Motor neuron (in vitro differentiated cells): ENCODE measurements at regions not wholly inside any gene's neighbourhood (a gene's known extent, or its start where the extent isn't known, plus 50 kb on each side); places are given as distances from the start of the nearest gene placed in this dataset.

Experiments
- ATAC-seq, 8 experiments: fragments of 200-7000 bp; cut with Tn5 transposase; replicated peaks in 6 of 8; 2 replicates each; pipeline ENCODE4 v1.8.0; 2021; ENCODE audit warnings: mild to moderate bottlenecking in 8 of 8, moderate library complexity in 8 of 8
- H3K27ac ChIP-seq, 2 donors: fragments of 250-450 bp; sonication (Bioruptor Pico); 2 replicates each; pipeline ENCODE4 v1.9.0; 2021; ENCODE audit warnings: antibody characterized with exemption in 2 of 2, mild to moderate bottlenecking in 2 of 2, moderate library complexity in 1 of 2
- H3K4me1 ChIP-seq, 2 donors: fragments of 250-450 bp; sonication (Bioruptor Pico); replicated peaks in 1 of 2; 2 replicates each; pipeline ENCODE4 v1.6.1; 2021; ENCODE audit warnings: antibody characterized with exemption in 2 of 2, mild to moderate bottlenecking in 2 of 2, moderate library complexity in 1 of 2
- H3K4me3 ChIP-seq, 5 donors: fragments of 250-450 bp; sonication (Bioruptor Pico); 2 replicates each; pipeline ENCODE4 v1.9.0; 2021; ENCODE audit warnings: antibody characterized with exemption in 5 of 5, mild to moderate bottlenecking in 5 of 5, moderate library complexity in 4 of 5
- WGBS, 10 experiments: fragments of 450-650 bp; shearing (Covaris generic); methylation state at CpG; one replicate each; pipeline ENCODE4 v1.0.0; 2022; 5-methylcytosine and 5-hydroxymethylcytosine counted together
- in situ Hi-C, 9 experiments: fragments of 400-800 bp; cut with MboI; loops; one replicate each; pipeline ENCODE4 v1.15.0; 2021; ENCODE audit warnings: low sequenced_read_pairs in 9 of 9, low pct_unique_long_range_greater_than_20kb in 2 of 9; ENCODE audit not compliant: unreplicated experiment in 9 of 9

- no peak for ATAC-seq
- 0 to 100% (median 73%) methylated on average over 1 to 5 of the region's 5 CpGs; no CpG with 5 or more reads in 1 of the 10 experiments for WGBS, 10 experiments
- Histone ChIP-seq H3K4me1 (peaks cover 0 to 13% of the 10 kb centered on the region in 2 donors), H3K4me3 (no peak overlapping the region), H3K27ac (no peak overlapping the region)
- in situ Hi-C loops, result no loop called here
These were observed 836.0 kb downstream of the JRKL start for GRCh38 chr11:97225794-97226193.

DNA sequence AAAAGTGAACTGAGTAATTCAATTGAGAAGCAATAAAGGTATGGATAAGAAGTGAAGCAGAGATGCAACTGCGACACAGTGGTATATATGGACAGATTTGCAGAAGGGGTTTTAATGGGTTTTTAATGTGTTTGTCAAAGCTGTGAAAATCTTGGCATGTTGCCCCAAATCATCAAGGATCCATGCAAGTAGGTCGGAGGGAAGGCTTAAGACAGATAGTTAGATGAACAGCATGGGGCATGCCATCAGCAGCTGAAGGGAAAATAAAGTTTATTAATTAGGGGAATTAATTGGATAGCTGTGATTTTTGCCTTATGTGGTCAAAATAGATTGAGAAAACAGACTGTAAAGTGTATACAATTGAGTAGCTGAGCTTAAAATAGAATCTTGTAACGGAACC is 840.1 kb downstream of the JRKL start:
- no peak overlapping the region for H3K4me3 ChIP-seq
- WGBS, 10 experiments, result 0 to 93% (median 51%) methylated on average over 1 to 3 of the region's 3 CpGs
- no peak for ATAC-seq
- no peaks in the 10 kb centered on the region for H3K4me1 ChIP-seq
- H3K27ac ChIP-seq, result no peak overlapping the region
- in situ Hi-C loops, result no loop called here

DNA sequence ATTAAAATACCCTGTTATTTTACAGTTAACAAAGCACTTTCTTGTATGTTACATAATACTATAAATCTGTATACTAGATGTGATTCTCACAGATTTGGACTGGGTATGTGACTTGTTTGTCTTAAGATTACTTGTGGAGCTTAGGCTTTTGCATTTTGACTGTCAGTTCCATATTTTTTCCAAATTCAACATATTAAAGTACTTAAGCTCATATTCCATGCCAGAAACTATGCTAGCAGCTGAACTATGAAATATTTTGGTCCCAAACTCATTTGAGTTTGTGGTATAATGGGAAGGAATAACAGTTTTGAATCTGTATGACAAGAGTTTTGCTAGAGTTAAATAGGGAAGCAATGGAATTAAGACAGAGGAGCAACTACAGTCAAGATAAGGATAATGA is 841.4 kb downstream of the JRKL start:
- no peak for ATAC-seq
- in situ Hi-C loops, result no loop called here
- Histone ChIP-seq H3K4me1 (no peaks in the 10 kb centered on the region), H3K4me3 (no peak overlapping the region), H3K27ac (no peak overlapping the region)

DNA sequence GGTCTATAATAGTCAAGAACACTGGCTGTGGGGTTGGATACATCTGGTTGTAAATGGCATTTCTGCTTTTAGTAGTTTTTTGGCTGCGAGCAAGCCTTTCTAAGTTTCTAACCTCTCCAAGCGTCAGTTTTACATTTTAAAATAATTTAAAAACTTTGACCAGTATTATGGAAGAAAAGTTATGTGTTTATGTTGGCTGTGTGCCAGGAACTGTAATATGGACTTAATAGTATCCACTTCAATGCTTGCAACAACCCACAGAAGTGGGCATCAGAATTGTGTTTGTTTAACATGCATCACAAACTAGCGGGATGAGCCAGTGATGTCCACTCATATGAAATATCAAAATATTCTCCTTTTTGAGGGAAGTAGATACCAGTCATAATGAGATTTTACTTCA is 844.2 kb downstream of the JRKL start:
- H3K27ac ChIP-seq, result no peak overlapping the region
- 0 to 100% (median 58%) methylated on average over 2 to 3 of the region's 3 CpGs; no CpG with 5 or more reads in 1 of the 10 experiments for WGBS, 10 experiments
- no peaks in the 10 kb centered on the region for H3K4me1 ChIP-seq
- no peak overlapping the region for H3K4me3 ChIP-seq
- in situ Hi-C loops, result no loop called here
- ATAC-seq, result no peak

DNA sequence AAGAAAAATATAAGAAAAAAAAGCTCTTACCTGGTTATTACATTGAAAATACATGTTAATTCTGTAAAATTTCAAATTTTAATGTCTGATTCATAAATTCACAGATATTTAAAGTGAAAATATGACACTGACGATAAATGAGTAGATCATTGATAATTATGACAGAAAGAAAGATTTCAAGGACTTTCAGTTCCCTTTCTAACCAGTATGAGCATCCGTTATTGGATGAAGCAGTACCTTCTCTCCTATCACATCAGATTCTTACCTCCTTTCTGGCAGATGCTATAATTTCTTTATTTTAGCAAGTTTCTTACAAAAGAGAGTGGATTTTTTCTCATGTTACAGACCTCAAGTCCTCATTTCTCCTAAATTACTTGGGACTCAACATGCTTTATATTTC is 847.3 kb downstream of the JRKL start:
- no peak for ATAC-seq

GRCh38 chr11:97247601-97248000 is 857.8 kb downstream of the JRKL start:
- in situ Hi-C loops, result no loop called here
- Histone ChIP-seq H3K4me1 (no peaks in the 10 kb centered on the region), H3K4me3 (no peak overlapping the region), H3K27ac (no peak overlapping the region)
- WGBS, 10 experiments, result 0 to 100% (median 67%) methylated on average over 1 to 3 of the region's 3 CpGs; no CpG with 5 or more reads in 3 of the 10 experiments
- no peak for ATAC-seq

More for the DNA sequence above, 847.3 kb downstream of the JRKL start:
- 0 to 100% (median 66%) methylated on average over 1 to 2 of the region's 2 CpGs for WGBS, 10 experiments
- H3K4me1 ChIP-seq, result no peaks in the 10 kb centered on the region
- in situ Hi-C loops, result no loop called here
- H3K27ac ChIP-seq, result no peak overlapping the region
- no peak overlapping the region for H3K4me3 ChIP-seq

DNA sequence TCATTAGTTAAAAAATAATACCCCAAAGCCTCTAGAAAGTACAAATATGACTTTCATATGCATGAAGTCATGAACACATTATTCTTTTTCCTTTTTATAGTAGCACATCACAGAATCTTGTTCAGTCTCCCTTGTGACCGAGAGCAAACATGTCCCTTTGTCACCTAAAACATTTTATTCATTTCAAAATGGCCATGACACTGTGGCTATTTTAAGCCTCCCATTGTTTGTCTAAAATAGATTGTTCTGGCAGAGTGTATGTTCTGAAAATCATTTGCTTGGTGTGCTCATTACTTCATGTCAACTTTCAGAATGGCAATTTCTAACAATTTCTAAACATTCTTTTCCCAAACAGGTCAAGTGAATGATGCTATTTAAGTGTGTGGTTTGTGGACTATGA is 865.0 kb downstream of the JRKL start:
- in situ Hi-C loops, result no loop called here
- Histone ChIP-seq H3K27ac (no peak overlapping the region), H3K4me1 (peaks cover 0 to 5% of the 10 kb centered on the region in 2 donors), H3K4me3 (no peak overlapping the region)
- WGBS, 10 experiments, result 0 to 86% (median 22%) methylated on average over 1 of the region's 1 CpG; no CpG with 5 or more reads in 2 of the 10 experiments
- peak in 5 of 8 experiments; percentile 60 to 85 (median 70) for ATAC-seq

DNA sequence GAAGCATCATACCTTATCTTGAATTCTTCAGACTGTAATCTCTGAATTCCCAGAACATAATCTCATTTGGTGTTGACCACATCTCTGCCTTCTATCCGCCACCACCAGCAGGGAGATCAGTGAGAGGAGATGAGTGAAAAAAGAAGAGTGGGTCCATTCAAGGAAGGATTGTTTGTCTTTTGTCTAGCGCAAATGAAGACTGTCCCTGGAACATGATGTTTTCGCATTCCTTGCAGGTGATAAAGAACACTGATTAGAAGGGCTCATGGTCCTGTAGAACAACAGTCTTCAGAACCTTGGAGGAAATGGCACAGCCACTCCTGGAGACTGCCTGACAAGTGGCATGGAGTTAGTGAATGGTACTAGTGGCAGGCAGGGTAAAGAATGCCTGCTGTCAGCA is 869.6 kb downstream of the JRKL start:
- H3K27ac ChIP-seq, result no peak overlapping the region
- no peak overlapping the region for H3K4me3 ChIP-seq
- no peak for ATAC-seq
- in situ Hi-C loops, result no loop called here
- 7 to 100% (median 88%) methylated on average over 1 to 3 of the region's 3 CpGs; no CpG with 5 or more reads in 3 of the 10 experiments for WGBS, 10 experiments
- H3K4me1 ChIP-seq, result peaks cover 0 to 12% of the 10 kb centered on the region in 2 donors

DNA sequence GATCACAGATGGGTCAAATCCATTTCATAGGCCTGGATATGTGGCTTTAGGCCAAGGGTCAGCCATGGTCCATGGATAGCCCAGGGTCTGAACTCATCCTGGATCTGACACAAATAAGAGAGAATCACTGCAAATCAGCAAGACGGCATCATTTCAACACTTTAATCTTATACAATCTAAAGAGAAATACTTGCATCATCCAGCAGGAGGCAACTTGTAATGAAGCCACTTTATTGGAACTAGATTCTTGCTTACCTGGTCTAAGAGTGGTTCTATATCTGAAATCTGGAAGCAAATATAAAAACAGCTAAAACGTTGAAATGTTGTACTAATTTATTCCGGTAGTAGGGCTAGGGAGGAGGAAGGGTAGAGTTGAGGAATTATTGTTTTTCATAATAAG is 870.1 kb downstream of the JRKL start:
- no peak overlapping the region for H3K27ac ChIP-seq

GRCh38 chr11:97263183-97263858 is 873.5 kb downstream of the JRKL start:
- ATAC-seq, result peak in 5 of 8 experiments; percentile 88 to 97 (median 94)
- Histone ChIP-seq H3K4me1 (peaks cover 0 to 7% of the 10 kb centered on the region in 2 donors), H3K4me3 (no peak overlapping the region), H3K27ac (peak overlapping the region; percentile 5 to 21)
- in situ Hi-C loops, result no loop called here
- 10 to 66% (median 53%) methylated on average over 3 to 5 of the region's 5 CpGs; no CpG with 5 or more reads in 1 of the 10 experiments for WGBS, 10 experiments

More for the DNA sequence above, 870.1 kb downstream of the JRKL start:
- WGBS, 10 experiments, result 17 to 96% (median 85%) methylated on average over 1 to 3 of the region's 3 CpGs; no CpG with 5 or more reads in 4 of the 10 experiments
- H3K4me3 ChIP-seq, result no peak overlapping the region
- no peak for ATAC-seq
- in situ Hi-C loops, result no loop called here
- peaks cover 0 to 10% of the 10 kb centered on the region in 2 donors for H3K4me1 ChIP-seq

- no peaks in the 10 kb centered on the region for H3K4me1 ChIP-seq
- 0 to 80% (median 43%) methylated on average over 1 to 4 of the region's 4 CpGs; no CpG with 5 or more reads in 2 of the 10 experiments for WGBS, 10 experiments
- no peak overlapping the region for H3K4me3 ChIP-seq
- peak in 1 of 8 experiments; percentile 56 for ATAC-seq
- no peak overlapping the region for H3K27ac ChIP-seq
- in situ Hi-C loops, result no loop called here
These were observed 879.7 kb downstream of the JRKL start for GRCh38 chr11:97269527-97269926.

DNA sequence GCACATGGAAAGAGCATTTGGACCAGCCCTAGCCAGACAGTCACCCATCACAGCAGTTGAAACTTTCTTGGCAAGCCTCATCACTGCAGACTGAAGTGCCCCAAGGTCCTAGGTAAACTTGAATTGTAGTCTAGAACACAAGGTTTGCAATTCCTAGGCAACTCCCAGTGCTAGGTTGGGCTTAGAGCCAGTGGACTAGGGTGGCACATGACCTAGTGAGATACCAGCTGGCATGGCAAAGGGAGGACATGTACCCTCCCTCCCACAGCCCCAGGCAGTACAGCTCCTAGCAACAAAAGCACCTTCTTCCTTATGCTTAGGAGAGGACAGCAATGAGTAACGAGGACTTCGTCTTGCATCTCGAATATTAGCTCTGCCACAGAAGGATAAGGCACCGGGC is 889.5 kb downstream of the JRKL start:
- WGBS, 10 experiments, result 0 to 95% (median 60%) methylated on average over 1 to 4 of the region's 4 CpGs; no CpG with 5 or more reads in 5 of the 10 experiments
- no peak overlapping the region for H3K27ac ChIP-seq

DNA sequence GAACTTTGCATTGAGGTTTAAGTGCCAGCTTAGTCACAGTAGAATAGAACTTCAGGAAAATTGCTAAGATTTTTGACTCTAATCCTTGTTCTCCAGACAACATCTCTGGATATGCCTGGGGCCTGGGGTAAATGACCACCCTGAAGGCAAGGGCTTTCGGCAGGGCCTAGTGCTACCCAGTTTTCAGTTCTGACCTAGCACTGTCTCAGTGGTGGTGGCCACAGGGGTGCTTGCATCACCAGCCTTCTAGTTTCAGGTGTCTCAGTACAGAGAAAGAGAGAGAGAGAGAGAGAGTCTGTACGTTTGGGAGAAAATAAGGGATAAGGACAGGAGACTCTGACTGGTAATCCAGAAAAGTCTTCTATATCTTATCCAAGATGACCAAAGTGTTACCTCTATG is 890.5 kb downstream of the JRKL start:
- H3K4me3 ChIP-seq, result no peak overlapping the region
- in situ Hi-C loops, result no loop called here
- ATAC-seq, result no peak
- H3K4me1 ChIP-seq, result no peaks in the 10 kb centered on the region
- no peak overlapping the region for H3K27ac ChIP-seq
- WGBS, 10 experiments, result 10 to 76% (median 60%) methylated on average over 1 to 2 of the region's 2 CpGs; no CpG with 5 or more reads in 5 of the 10 experiments

More for the DNA sequence above, 889.5 kb downstream of the JRKL start:
- ATAC-seq, result no peak
- in situ Hi-C loops, result no loop called here
- Histone ChIP-seq H3K4me1 (no peaks in the 10 kb centered on the region), H3K4me3 (no peak overlapping the region)

DNA sequence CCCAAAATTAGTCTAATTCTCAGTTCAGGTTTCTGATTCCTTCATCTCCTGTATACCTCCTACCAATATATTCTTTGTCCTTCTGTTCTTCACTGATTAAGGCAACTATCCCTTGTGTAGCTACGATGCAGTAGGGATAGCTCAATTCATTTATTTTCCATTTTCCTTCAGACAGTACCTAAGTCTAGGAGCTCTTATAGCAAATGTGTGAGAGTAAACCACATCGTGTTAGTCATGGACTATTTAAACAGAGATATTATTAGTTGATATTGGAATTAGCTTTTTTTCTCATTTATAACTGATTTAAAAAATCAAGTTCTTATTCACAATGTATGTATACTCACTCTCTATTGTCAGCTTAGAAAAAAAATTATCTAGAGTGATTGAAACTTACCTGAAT is 900.0 kb downstream of the JRKL start:
- H3K27ac ChIP-seq, result no peak overlapping the region
- WGBS, 10 experiments, result 4 to 100% (median 80%) methylated on average over 1 to 2 of the region's 2 CpGs
- ATAC-seq, result no peak
- no peaks in the 10 kb centered on the region for H3K4me1 ChIP-seq
- in situ Hi-C loops, result no loop called here
- no peak overlapping the region for H3K4me3 ChIP-seq
